SK-N-MC (cell line): ENCODE measurements at regions not wholly inside any gene's neighbourhood (a gene's known extent, or its start where the extent isn't known, plus 50 kb on each side); places are given as distances from the start of the nearest gene placed in this dataset.
"Not testable (repeated sequence)": the region's sequence is repeated elsewhere in the genome, so short reads cannot be mapped to it uniquely, and the experiment has no call there.

ENCODE experiments used
- DNase-seq: peaks from one replicate; pipeline ENCODE4 v3.0.0-alpha.2; 2011; ENCODE audit warnings: low read depth, low spot score
- H3K27ac ChIP-seq: fragments of 200-600 bp; sonication (generic); 2 replicates; pipeline ENCODE4 v1.5.1; 2016; ENCODE audit warnings: mixed run types
- H3K36me3 ChIP-seq: fragments of 200-600 bp; sonication (generic); 2 replicates; pipeline ENCODE4 v1.6.1; 2017; ENCODE audit warnings: antibody characterized with exemption, low read length, mixed read lengths; ENCODE audit not compliant: insufficient read depth
- H3K4me3 ChIP-seq: fragments of 200-600 bp; sonication (generic); 2 replicates; pipeline ENCODE4 v1.5.1; 2016
- H3K9ac ChIP-seq: fragments of 200-600 bp; sonication (generic); 2 replicates; pipeline ENCODE4 v1.8.0; 2017; ENCODE audit warnings: mixed run types, mixed read lengths; ENCODE audit not compliant: insufficient read length
- H3K9me3 ChIP-seq: fragments of 200-600 bp; sonication (generic); 2 replicates; pipeline ENCODE4 v1.6.1; 2017; ENCODE audit warnings: low read depth, mild to moderate bottlenecking, antibody characterized with exemption, low read length, moderate library complexity, mixed read lengths
- EZH2 ChIP-seq: fragments of 200-600 bp; sonication (generic); IDR thresholded peaks from one replicate; pipeline ENCODE4 v1.6.1; 2017; ENCODE audit warnings: antibody characterized with exemption
- FOXP2 ChIP-seq: optimal IDR thresholded peaks from 2 replicates; pipeline ENCODE3; 2011; ENCODE audit warnings: mild to moderate bottlenecking, moderate library complexity; ENCODE audit not compliant: insufficient read depth; ENCODE audit errors: extremely low read length, control extremely low read depth
- POLR2AphosphoS5 ChIP-seq: IDR thresholded peaks from 2 replicates; pipeline ENCODE4 v1.6.1; 2012; ENCODE audit warnings: mild to moderate bottlenecking, low read depth, low read length, borderline replicate concordance

GRCh38 chr4:171265190-171265818 is 547.9 kb upstream of the GALNTL6 start:
- H3K9me3 ChIP-seq: no peaks in the 10 kb centered on the region
- no peak overlapping the region for H3K27ac ChIP-seq
- no peak overlapping the region for H3K9ac ChIP-seq
- no peaks in the 10 kb centered on the region for H3K36me3 ChIP-seq
- H3K4me3 ChIP-seq: no peak overlapping the region
- DNase-seq: no peak
- TF ChIP-seq POLR2AphosphoS5 (no peak), EZH2 (no peak), FOXP2 (no peak)

GRCh38 chr4:171256223-171256622 is 557.0 kb upstream of the GALNTL6 start:
- Histone ChIP-seq H3K9ac (no peak overlapping the region), H3K36me3 (no peaks in the 10 kb centered on the region), H3K4me3 (no peak overlapping the region), H3K9me3 (no peaks in the 10 kb centered on the region), H3K27ac (no peak overlapping the region)
- TF ChIP-seq FOXP2 (no peak), EZH2 (no peak), POLR2AphosphoS5 (no peak)
- DNase-seq: no peak

GRCh38 chr4:171246948-171247347 is 566.3 kb upstream of the GALNTL6 start:
- Histone ChIP-seq H3K9me3 (no peaks in the 10 kb centered on the region), H3K36me3 (no peaks in the 10 kb centered on the region), H3K27ac (no peak overlapping the region), H3K9ac (no peak overlapping the region), H3K4me3 (no peak overlapping the region)
- DNase-seq: no peak
- no peak for TF ChIP-seq EZH2
- no peak for TF ChIP-seq FOXP2

- no peak overlapping the region for H3K9ac ChIP-seq
- H3K9me3 ChIP-seq: no peaks in the 10 kb centered on the region
- no peak for DNase-seq
- no peak overlapping the region for H3K4me3 ChIP-seq
- no peak overlapping the region for H3K27ac ChIP-seq
- TF ChIP-seq EZH2 (no peak), FOXP2 (no peak), POLR2AphosphoS5 (no peak)
- no peaks in the 10 kb centered on the region for H3K36me3 ChIP-seq
Observed at GRCh38 chr4:171242831-171243230, 570.4 kb upstream of the GALNTL6 start.

- Histone ChIP-seq H3K9me3 (no peaks in the 10 kb centered on the region), H3K4me3 (no peak overlapping the region), H3K36me3 (no peaks in the 10 kb centered on the region), H3K9ac (no peak overlapping the region), H3K27ac (no peak overlapping the region)
- no peak for DNase-seq
- TF ChIP-seq POLR2AphosphoS5: no peak
- no peak for TF ChIP-seq EZH2
- no peak for TF ChIP-seq FOXP2
Observed at GRCh38 chr4:171239196-171239595, 574.0 kb upstream of the GALNTL6 start.

GRCh38 chr4:171235521-171235920 is 577.7 kb upstream of the GALNTL6 start:
- TF ChIP-seq EZH2: no peak
- TF ChIP-seq FOXP2: no peak
- no peak for TF ChIP-seq POLR2AphosphoS5
- no peak for DNase-seq
- H3K9ac ChIP-seq: no peak overlapping the region
- H3K4me3 ChIP-seq: no peak overlapping the region
- no peaks in the 10 kb centered on the region for H3K36me3 ChIP-seq
- no peak overlapping the region for H3K27ac ChIP-seq
- H3K9me3 ChIP-seq: no peaks in the 10 kb centered on the region

GRCh38 chr4:171229354-171229753 is 583.9 kb upstream of the GALNTL6 start:
- not testable (repeated sequence) for H3K9me3 ChIP-seq, H3K4me3 ChIP-seq, H3K27ac ChIP-seq, H3K9ac ChIP-seq, DNase-seq, H3K36me3 ChIP-seq

- no peak overlapping the region for H3K9ac ChIP-seq
- no peak overlapping the region for H3K4me3 ChIP-seq
- H3K27ac ChIP-seq: no peak overlapping the region
- no peak for DNase-seq
- no peaks in the 10 kb centered on the region for H3K9me3 ChIP-seq
- no peaks in the 10 kb centered on the region for H3K36me3 ChIP-seq
- no peak for TF ChIP-seq EZH2
- no peak for TF ChIP-seq POLR2AphosphoS5
- no peak for TF ChIP-seq FOXP2
Observed at GRCh38 chr4:171221181-171221580, 592.0 kb upstream of the GALNTL6 start.

- H3K4me3 ChIP-seq: no peak overlapping the region
- H3K9ac ChIP-seq: no peak overlapping the region
- H3K9me3 ChIP-seq: no peaks in the 10 kb centered on the region
- H3K36me3 ChIP-seq: no peaks in the 10 kb centered on the region
- no peak overlapping the region for H3K27ac ChIP-seq
- TF ChIP-seq EZH2 (no peak), POLR2AphosphoS5 (no peak), FOXP2 (no peak)
- DNase-seq: no peak
Observed at GRCh38 chr4:171203425-171203824, 609.8 kb upstream of the GALNTL6 start.
